IPS-20b (cell line): ENCODE measurements at regions not wholly inside any gene's neighbourhood (a gene's known extent, or its start where the extent isn't known, plus 50 kb on each side); places are given as distances from the start of the nearest gene placed in this dataset.
"Not testable (repeated sequence)": the region's sequence is repeated elsewhere in the genome, so short reads cannot be mapped to it uniquely, and the experiment has no call there.

Source experiments
- H3K27ac ChIP-seq: one replicate; pipeline ENCODE4 v1.5.1; 2013; ENCODE audit warnings: low read length
- H3K27me3 ChIP-seq: 2 replicates; pipeline ENCODE4 v1.6.1; 2013; ENCODE audit warnings: mild to moderate bottlenecking, low read length, inconsistent platforms; ENCODE audit not compliant: insufficient read depth
- H3K36me3 ChIP-seq: 2 replicates; pipeline ENCODE4 v1.6.1; 2013; ENCODE audit warnings: low read depth, mild to moderate bottlenecking, inconsistent platforms, low read length, moderate library complexity; ENCODE audit not compliant: insufficient read depth
- H3K4me1 ChIP-seq: 2 replicates; pipeline ENCODE4 v1.6.1; 2013; ENCODE audit warnings: mild to moderate bottlenecking, control low read depth, inconsistent platforms, low read length, moderate library complexity; ENCODE audit not compliant: insufficient read depth
- H3K4me3 ChIP-seq: 2 replicates; pipeline ENCODE4 v1.5.1; 2013; ENCODE audit warnings: mild to moderate bottlenecking, low read length, inconsistent platforms
- H3K9ac ChIP-seq: 2 replicates; pipeline ENCODE4 v1.6.1; 2013; ENCODE audit warnings: low read depth, mild to moderate bottlenecking, inconsistent platforms, low read length, moderate library complexity
- H3K9me3 ChIP-seq: 2 replicates; pipeline ENCODE4 v1.6.1; 2013; ENCODE audit warnings: mild to moderate bottlenecking, low read depth, low read length, inconsistent platforms; ENCODE audit not compliant: insufficient read depth

DNA sequence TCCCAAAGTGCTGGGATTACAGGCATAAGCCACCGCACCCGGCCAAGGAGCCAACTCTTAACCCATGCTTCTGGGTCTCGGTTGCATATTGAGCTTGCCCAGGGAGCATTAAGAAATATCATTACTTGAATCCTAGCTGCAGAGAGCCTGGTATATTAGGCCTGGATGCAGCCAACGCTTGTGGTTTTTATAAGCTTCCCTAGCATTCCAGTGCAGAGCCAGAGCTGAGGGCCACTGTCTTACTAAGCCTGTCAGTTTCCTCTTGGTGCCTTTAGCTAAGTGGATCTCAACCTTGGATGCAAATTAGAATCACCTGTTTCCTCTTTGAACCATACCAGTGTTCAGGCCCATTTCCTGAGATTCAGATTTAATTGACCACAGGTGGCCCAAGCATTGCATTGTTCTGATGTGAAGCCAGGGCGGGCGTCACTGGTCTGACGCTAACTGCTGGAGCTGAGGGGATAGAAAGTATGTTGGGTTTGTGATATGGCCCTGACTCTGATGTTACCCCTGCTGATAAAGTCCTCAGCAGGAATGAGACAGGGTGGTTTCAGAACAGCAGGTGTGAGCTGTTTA lies 76.3 kb downstream of the BTBD3 start:
- no peak overlapping the region for H3K27ac ChIP-seq

DNA sequence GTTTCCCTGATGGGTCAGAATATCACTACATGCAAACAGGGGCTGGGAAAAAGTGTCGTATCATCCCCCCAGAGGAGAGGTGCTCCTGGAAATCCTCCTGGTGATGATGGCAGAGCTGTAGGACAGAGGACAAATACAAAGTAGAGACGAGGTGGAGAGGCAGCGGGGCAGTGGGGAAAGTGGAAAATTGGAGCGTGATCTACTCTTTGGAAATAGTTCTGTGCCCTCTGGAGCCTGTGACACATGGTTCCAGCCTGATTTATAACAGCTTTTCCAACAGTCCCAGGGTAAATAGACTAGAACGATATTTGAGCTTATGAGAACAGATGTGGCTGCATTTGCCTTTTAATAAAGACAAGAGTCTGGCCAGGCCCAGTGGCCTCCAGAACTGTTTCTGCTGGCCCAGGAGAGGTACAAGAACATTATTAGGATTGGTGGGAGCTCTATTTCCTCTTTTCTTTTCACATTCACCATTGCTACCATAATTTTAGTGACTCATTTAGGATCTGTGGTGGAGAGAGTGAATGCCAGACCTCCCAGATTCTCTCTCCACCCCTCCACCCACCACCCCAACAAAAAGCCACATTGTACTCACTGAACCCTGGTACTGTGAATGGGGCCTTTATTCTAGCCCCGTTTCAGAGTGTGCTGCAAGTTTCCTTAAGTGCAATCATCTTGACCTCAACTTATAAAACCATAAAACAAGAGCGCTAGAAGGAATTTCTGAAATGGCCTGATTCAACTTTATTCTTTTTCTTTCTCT lies 78.3 kb downstream of the BTBD3 start:
- Histone ChIP-seq H3K27me3 (no peaks in the 10 kb centered on the region), H3K27ac (no peak overlapping the region), H3K9ac (no peak overlapping the region), H3K4me3 (no peak overlapping the region), H3K4me1 (no peaks in the 10 kb centered on the region; the same call in 1 of the 2 replicates), H3K36me3 (no peaks in the 10 kb centered on the region), H3K9me3 (no peaks in the 10 kb centered on the region)

More for the DNA sequence above, 76.3 kb downstream of the BTBD3 start:
- Histone ChIP-seq H3K4me1 (no peaks in the 10 kb centered on the region; the same call in 1 of the 2 replicates), H3K36me3 (no peaks in the 10 kb centered on the region), H3K9ac (no peak overlapping the region), H3K27me3 (no peaks in the 10 kb centered on the region), H3K9me3 (no peaks in the 10 kb centered on the region), H3K4me3 (no peak overlapping the region)

DNA sequence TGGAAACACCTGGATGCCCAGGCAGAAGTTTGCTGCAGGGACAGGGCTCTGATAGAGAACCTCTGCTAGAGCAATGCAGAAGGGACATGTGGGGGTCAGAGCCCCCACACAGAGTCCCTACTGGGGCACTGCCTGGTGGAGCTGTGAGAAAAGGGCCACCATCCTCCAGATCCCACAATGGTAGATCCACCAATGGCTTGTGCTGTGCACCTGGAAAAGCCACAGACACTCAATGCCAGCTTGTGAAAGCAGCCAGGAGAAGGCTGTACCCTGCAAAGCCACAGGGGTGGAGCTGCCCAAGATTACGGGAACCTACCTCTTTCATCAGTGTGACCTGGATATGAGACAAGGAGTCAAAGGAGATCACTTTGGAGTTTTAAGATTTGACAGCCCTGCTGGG lies 87.1 kb downstream of the BTBD3 start:
- H3K4me1 ChIP-seq, H3K9me3 ChIP-seq, H3K27me3 ChIP-seq, H3K4me3 ChIP-seq, H3K27ac ChIP-seq, H3K36me3 ChIP-seq, H3K9ac ChIP-seq: not testable (repeated sequence)

GRCh38 chr20:12012241-12013222 lies 94.8 kb downstream of the BTBD3 start:
- Histone ChIP-seq H3K4me3 (no peak overlapping the region), H3K9me3 (no peaks in the 10 kb centered on the region), H3K36me3 (no peaks in the 10 kb centered on the region), H3K27ac (no peak overlapping the region), H3K4me1 (no peaks in the 10 kb centered on the region; the same call in 1 of the 2 replicates), H3K9ac (no peak overlapping the region), H3K27me3 (no peaks in the 10 kb centered on the region)

- H3K9ac ChIP-seq = no peak overlapping the region
These were observed 96.6 kb downstream of the BTBD3 start for GRCh38 chr20:12014276-12014675.

GRCh38 chr20:12014736-12015135 lies 97.0 kb downstream of the BTBD3 start:
- no peak overlapping the region for H3K4me3 ChIP-seq
- no peaks in the 10 kb centered on the region for H3K27me3 ChIP-seq
- H3K9me3 ChIP-seq = no peaks in the 10 kb centered on the region
- H3K4me1 ChIP-seq = no peaks in the 10 kb centered on the region; the same call in 1 of the 2 replicates
- no peak overlapping the region for H3K9ac ChIP-seq
- no peaks in the 10 kb centered on the region for H3K36me3 ChIP-seq
- no peak overlapping the region for H3K27ac ChIP-seq

More at GRCh38 chr20:12014276-12014675, 96.6 kb downstream of the BTBD3 start:
- Histone ChIP-seq H3K27ac (no peak overlapping the region), H3K9me3 (no peaks in the 10 kb centered on the region), H3K27me3 (no peaks in the 10 kb centered on the region), H3K4me3 (no peak overlapping the region), H3K36me3 (no peaks in the 10 kb centered on the region), H3K4me1 (no peaks in the 10 kb centered on the region; the same call in 1 of the 2 replicates)

DNA sequence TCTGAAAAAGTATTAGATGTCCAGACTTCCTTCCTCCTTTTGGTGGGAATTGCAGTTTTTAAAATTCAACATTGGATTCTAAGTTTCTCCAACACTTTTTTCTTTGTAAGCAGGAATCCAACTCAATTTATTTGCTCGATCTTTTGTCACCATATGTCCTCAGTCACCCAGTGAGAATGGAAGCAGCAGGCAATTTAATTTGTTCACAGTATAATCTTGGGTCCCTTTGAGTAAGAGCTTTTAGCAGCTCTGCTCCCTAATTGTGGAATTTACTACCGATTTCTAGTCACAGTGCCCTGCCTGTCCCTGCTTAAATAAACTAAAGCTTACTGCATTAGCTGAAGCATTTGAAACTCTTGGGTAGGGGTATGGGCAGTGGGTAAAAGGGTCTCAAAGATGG lies 98.6 kb downstream of the BTBD3 start:
- H3K9me3 ChIP-seq = no peaks in the 10 kb centered on the region
- H3K4me3 ChIP-seq = no peak overlapping the region
- H3K27me3 ChIP-seq = no peaks in the 10 kb centered on the region
- H3K27ac ChIP-seq = no peak overlapping the region
- no peak overlapping the region for H3K9ac ChIP-seq
- H3K4me1 ChIP-seq = no peaks in the 10 kb centered on the region; the same call in 1 of the 2 replicates
- no peaks in the 10 kb centered on the region for H3K36me3 ChIP-seq

DNA sequence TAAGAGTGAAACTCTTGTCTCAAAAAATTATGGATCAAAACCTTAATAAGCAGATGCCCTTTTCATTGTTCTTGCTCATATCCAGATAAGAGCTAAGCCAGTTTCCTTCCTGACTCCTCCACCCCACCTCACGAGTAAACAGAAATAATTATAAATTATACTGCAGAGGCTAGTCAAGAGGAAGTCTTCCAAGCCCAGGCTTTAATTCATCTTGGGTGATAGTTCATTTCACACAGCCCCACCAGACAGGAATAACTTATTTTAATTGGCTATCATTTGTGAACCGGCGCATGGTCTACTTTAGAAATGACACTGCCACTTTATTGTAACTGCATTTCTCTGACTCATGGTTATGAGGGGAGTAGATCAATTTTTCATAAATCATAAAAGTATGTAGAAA lies 102.0 kb downstream of the BTBD3 start:
- Histone ChIP-seq H3K4me1 (no peaks in the 10 kb centered on the region), H3K9ac (no peak overlapping the region), H3K36me3 (no peaks in the 10 kb centered on the region), H3K9me3 (no peaks in the 10 kb centered on the region), H3K4me3 (no peak overlapping the region), H3K27me3 (no peaks in the 10 kb centered on the region), H3K27ac (no peak overlapping the region)

DNA sequence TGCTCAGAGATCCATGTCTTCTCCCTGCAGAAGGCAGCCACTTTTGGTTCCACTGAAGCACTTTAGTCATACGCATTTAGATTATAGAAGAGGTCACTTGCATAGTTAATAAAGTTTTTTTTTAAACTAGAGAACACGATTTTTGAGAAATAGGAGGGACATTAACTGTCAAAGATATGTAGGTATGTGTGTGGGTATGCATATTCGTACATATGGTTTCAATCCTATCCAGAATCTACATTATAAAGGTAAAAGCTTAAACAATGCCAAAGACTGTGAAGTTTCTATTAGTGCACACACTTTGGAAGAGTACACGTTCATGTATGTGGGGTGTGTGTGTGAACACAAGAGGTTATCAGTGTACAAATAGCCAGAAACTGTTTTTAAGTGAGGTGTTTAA lies 103.2 kb downstream of the BTBD3 start:
- Histone ChIP-seq H3K27ac (no peak overlapping the region), H3K4me1 (no peaks in the 10 kb centered on the region), H3K9me3 (no peaks in the 10 kb centered on the region), H3K4me3 (no peak overlapping the region), H3K9ac (no peak overlapping the region), H3K27me3 (no peaks in the 10 kb centered on the region), H3K36me3 (no peaks in the 10 kb centered on the region)

GRCh38 chr20:12022126-12022525 lies 104.4 kb downstream of the BTBD3 start:
- H3K9ac ChIP-seq = no peak overlapping the region
- no peaks in the 10 kb centered on the region for H3K27me3 ChIP-seq
- no peak overlapping the region for H3K27ac ChIP-seq
- H3K4me3 ChIP-seq = no peak overlapping the region
- no peaks in the 10 kb centered on the region for H3K9me3 ChIP-seq
- H3K4me1 ChIP-seq = no peaks in the 10 kb centered on the region
- H3K36me3 ChIP-seq = no peaks in the 10 kb centered on the region

- no peaks in the 10 kb centered on the region for H3K4me1 ChIP-seq
- H3K9ac ChIP-seq = no peak overlapping the region
- no peaks in the 10 kb centered on the region for H3K9me3 ChIP-seq
- no peaks in the 10 kb centered on the region for H3K27me3 ChIP-seq
- no peaks in the 10 kb centered on the region for H3K36me3 ChIP-seq
- H3K27ac ChIP-seq = no peak overlapping the region
- H3K4me3 ChIP-seq = no peak overlapping the region
These were observed 105.6 kb downstream of the BTBD3 start for GRCh38 chr20:12023194-12023795.
